NB4 (cell line): ENCODE measurements at regions not wholly inside any gene's neighbourhood (a gene's known extent, or its start where the extent isn't known, plus 50 kb on each side); places are given as distances from the start of the nearest gene placed in this dataset.

Experiments
- DNase-seq: peaks from one replicate; pipeline ENCODE4 v3.0.0; 2010; ENCODE audit warnings: low read depth
- H3K4me3 ChIP-seq: one replicate; pipeline ENCODE4 v1.5.1; 2011; ENCODE audit warnings: mild to moderate bottlenecking, low read depth, low read length, moderate library complexity
- CTCF ChIP-seq: IDR thresholded peaks from one replicate; pipeline ENCODE4 v1.5.1; 2012; ENCODE audit warnings: low read depth, low read length
- MAX ChIP-seq: IDR thresholded peaks from 2 replicates; pipeline ENCODE4 v1.6.1; 2011; ENCODE audit warnings: low read depth, low read length
- MYC ChIP-seq: IDR thresholded peaks from 2 replicates; pipeline ENCODE4 v1.6.1; 2011; ENCODE audit warnings: low read depth, low read length
- POLR2A ChIP-seq: IDR thresholded peaks from 2 replicates; pipeline ENCODE4 v1.6.1; 2011; ENCODE audit warnings: mild to moderate bottlenecking; ENCODE audit not compliant: insufficient read length; ENCODE audit errors: extremely low read depth

GRCh38 chr15:36133742-36134141 lies 445.7 kb upstream of the CDIN1 start:
- H3K4me3 ChIP-seq: no peak overlapping the region
- TF ChIP-seq POLR2A (no peak), MAX (no peak), CTCF (no peak), MYC (no peak)
- no peak for DNase-seq

- no peak for DNase-seq
- TF ChIP-seq MAX (no peak), MYC (no peak), CTCF (no peak), POLR2A (no peak)
- no peak overlapping the region for H3K4me3 ChIP-seq
Observed at GRCh38 chr15:36136049-36136448, 443.4 kb upstream of the CDIN1 start.

GRCh38 chr15:36152936-36153335 lies 426.5 kb upstream of the CDIN1 start:
- TF ChIP-seq MAX: no peak
- no peak for TF ChIP-seq CTCF
- no peak for TF ChIP-seq POLR2A
- TF ChIP-seq MYC: no peak
- no peak for DNase-seq
- H3K4me3 ChIP-seq: no peak overlapping the region

- no peak for TF ChIP-seq CTCF
- TF ChIP-seq MAX: no peak
- TF ChIP-seq POLR2A: no peak
- no peak for TF ChIP-seq MYC
- DNase-seq: no peak
- H3K4me3 ChIP-seq: no peak overlapping the region
Observed at GRCh38 chr15:36156879-36157427, 422.5 kb upstream of the CDIN1 start.

GRCh38 chr15:36160351-36160750 lies 419.1 kb upstream of the CDIN1 start:
- no peak for DNase-seq
- TF ChIP-seq MYC (no peak), POLR2A (no peak), MAX (no peak), CTCF (no peak)
- H3K4me3 ChIP-seq: no peak overlapping the region

GRCh38 chr15:36161108-36161507 lies 418.3 kb upstream of the CDIN1 start:
- DNase-seq: no peak
- TF ChIP-seq CTCF: no peak
- no peak for TF ChIP-seq POLR2A
- TF ChIP-seq MAX: no peak
- TF ChIP-seq MYC: no peak
- H3K4me3 ChIP-seq: no peak overlapping the region
